ENCODE measurements at regions not wholly inside any gene's neighbourhood (a gene's known extent, or its start where the extent isn't known, plus 50 kb on each side); places are given as distances from the start of the nearest gene placed in this dataset.

DNA sequence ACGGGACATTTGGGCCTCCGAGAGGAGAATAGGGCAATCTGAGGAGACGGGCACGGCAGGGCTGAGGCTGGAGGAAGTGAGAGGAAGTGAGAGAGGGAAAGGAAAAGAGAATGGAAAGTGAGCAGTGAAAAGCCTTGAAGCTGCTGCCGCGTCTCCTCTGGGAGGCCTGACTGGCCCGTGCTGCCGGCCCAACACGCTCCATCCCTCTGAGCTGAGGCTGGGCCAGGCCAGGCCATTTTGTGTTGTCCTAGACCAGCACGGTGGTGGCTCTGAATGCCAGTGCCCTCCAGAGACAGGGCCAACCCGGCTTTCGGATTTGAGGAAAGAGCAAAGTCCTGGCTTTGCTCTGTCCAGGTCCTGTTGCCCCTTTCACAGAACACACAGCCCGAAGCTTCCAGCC, 361.1 kb upstream of the SHH start:
- no peak for DNase-seq

DNA sequence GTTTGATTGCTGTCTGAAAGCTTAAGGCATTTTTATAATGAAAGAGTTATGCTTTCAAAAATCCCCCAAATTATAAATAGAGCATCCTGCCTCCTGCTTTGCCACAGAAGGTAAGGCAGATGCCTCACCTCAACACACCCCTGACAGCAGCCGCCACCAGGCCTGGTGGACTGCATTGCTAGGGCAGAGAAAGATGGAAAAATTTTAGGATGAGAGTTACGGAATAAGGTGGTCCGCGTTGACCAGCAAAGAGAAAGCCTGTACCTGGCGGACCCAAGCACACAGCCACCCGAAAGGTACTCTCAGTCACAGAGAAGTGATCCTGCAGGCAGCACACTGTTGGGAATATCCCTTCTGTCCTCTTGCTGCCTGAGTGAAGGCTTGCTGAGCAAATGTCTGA, 360.4 kb upstream of the SHH start:
- DNase-seq, result no peak

DNA sequence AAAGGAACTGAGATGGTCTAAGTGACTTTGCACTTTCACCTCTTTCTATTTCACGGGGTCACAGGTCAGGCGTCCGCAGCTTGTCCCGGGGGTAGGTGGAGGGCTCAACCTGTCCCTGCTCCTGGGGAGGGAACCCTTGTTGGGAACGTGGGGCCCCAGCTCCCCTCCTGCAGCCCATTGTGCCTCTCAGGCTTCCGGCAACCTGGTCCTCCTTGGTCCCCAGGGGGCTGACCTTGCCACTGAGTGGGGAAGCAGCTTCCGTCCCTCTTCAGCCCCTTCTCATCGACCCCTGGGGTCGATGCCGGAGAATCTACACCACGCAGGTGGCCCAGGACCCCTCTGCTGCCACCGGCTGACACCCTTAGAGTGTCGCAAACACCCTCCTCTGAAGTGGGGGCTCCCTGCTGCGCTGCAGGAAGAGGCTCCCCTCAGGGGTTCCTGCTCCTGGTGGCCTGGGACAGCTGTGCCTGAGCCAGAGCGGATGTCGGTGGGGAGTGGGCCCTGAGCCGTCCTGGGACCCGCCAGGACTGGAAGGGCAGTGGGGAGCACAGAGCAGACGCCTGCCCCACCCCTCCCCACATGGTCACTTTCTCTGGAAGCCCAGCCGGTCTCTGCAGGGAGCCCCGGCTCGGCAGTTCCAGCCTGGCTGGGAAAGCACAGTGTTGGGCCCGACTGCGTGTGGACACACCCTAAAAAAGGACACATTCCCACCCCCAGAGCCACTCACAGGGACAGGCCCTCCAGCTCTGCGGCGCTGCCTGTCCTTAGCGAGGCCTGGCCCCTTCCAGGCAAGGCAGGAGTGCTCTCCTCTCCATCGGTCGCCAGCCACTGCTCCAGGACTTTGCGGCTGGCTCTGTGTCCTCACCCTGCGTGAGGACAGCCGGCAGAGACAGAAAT, 357.5 kb upstream of the SHH start:
- DNase-seq, result no peak

DNA sequence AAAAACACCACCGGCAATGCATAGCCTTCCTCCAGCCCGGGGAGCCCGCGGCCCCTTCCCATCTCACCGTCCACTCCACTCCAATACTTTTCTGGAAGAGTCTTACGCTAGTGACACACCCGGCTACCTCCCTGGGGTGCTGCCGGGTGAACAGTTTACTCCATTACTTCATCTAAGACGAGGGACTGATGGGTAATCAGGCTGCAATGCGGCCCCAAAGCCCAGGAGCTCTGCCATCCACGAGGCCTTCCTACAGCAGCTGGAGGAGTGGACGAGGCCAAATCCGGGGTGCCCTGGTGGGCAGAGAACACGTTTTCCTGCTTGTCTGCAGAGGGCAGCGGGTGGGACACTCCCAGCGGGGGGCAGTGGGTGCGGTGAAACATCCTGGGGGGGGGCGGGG, 356.2 kb upstream of the SHH start:
- no peak for DNase-seq

DNA sequence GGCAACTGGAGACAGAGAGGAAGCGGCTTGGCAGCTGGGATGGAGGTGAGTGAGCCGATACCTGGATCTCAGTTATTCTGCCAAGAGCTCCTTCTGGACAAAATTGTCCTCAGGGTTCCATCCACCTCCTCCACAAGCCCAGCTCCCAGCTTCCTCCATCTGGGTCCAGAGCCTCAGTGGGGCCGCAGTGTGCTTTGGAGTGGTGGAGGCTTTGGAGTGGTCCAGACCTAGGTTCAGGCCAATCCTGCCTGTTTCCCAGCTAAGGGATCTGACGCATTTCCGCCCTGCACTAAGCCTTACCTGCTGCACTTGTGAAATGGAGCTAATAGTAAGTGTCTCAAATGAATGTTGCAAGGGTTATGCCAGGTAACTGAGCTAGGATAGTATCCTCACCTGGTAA, 355.7 kb upstream of the SHH start:
- DNase-seq, result no peak

DNA sequence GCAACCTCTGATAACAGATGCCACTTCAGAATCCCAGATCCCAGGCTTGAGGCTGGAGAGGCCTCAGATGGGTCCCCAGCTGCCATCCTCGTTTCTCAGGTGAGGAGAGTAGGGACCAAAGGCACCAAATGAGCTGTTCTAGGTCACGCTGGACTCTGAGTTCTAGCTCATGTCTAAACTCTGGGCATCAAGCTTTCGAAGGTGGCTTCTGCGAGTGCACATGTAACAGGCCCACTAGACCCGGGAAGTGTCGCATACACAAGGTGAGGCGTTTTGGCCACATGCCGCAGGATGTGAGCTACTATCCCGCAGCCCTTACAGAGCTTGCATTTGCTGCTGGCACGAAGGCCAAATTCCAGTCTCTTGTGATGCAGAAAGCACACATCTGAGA, 355.1 kb upstream of the SHH start:
- no peak for DNase-seq

DNA sequence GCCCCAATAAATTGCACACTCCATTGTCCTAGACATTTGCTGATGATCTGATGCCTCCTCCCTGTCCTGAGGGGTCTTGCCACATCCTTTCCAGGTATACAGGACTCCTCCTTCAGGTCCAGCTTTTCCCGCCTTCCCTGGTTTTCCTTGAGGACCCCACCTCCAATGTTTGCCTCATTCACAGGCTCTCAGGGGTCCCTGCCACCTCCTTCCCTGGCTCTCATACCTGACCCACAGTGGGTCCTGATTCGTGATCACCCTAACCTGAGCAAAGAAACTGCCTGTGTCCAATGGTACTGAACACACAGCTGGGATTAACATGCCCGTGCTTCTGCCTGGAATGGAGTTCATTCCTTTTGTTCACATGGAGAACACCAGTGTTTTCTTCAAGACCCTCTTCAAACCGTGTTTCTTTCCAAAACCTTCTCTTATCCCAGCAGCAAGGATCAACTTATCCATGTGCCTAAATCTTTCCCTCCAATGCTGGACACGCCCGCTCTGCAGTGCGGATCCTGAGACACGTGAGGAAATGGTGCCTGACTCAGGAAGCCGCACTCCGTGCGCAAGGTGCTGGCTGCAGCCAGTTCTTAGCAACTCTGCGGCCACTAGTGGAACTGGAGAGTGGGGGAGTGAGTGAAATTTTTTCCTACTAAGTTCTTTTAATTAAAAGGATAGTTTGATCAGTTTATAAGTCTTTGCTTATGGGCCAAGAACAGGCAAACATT, 354.6 kb upstream of the SHH start:
- DNase-seq, result no peak

DNA sequence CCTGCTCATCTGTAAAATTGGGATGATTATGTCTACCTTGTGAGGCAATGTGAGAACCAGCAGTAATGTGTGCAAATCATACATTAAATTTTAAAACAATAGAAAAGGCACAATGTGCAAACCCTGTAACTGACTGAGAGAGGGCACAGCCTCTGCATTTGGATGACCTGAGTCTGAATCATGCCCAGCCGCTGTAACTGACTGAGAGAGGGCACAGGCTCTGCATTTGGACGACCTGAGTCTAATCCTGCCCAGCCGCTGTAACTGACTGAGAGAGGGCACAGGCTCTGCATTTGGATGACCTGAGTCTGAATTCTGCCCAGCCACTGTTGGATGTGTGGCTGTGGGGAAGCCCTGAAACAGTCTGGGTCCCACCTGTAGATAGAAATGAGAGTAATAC, 351.5 kb upstream of the SHH start:
- DNase-seq, result no peak

DNA sequence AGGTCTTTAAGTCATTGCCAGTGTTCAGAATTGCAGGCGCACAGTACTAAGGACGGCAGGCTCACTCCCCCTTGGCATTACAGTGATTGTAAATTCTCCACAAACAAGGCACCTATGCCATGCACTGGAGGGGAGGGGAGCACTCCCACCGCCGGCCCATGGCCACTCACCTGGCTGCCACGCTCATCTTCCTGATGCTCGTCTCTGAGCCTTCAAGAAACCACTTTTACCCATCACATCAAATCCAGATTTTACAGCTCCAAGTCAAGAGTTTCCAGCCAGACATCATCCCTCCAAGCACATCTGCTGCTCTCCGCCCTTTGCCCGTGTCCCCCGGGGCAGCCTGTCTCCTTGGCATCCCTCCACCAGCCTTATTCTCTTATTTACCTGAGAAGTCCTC, 350.2 kb upstream of the SHH start:
- no peak for DNase-seq

DNA sequence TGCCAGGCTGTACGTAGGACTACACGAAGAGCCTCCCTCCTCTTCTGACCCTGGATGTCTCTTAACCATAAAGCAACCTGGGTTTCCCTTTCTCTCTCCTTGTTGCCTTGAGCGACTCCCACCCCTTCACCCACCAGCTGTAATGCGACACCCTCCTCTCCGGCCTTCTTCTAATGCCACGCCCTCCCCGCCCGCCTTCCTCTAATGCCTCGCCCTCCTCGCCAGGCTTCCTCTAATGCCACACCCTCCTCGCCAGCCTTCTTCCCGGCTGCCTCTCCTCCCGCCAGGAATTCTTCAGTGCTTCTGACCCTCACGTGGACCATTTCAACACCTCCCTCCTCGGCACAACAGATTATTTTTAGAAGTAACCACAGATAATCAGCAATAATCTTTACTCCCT, 348.5 kb upstream of the SHH start:
- peak; percentile 4 for DNase-seq

DNA sequence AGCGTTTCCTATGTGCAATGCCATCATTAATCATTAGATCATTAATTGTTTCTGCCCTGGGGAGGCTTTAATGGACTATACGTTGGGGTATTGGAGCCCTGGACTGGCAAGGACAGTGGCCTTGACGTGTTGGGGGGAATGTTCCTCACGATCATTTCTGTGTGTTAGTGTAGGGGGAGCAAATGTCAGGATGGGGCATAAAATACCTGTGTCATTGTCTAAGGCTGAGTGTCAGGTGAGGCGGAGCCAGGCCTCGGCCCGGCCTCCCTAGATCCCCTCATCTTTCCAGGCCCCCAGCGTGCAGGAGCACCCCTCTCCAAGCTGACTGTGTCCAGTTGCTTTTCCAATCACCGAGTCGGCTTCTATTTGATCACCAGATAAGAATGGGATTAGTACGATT, 346.4 kb upstream of the SHH start:
- DNase-seq, result no peak

DNA sequence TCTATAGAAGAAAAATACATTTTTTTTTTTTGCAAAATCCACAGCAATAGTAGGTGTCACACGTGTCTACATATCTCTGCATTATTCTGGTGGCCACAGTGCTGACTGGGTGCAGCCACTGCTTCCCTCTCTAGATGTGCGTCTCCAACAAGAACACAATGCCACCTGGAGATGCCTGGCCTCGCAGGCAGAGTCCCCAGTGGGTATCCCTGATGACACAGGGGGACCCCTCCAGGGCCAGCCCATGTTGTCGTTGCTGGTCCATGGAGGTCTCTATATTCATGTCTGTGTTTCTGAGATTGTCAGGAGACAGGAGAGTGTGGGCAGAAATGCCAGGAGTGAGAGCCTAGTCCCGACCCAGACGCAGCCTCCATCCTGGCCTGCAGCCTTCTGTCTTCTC, 345.9 kb upstream of the SHH start:
- DNase-seq, result no peak

DNA sequence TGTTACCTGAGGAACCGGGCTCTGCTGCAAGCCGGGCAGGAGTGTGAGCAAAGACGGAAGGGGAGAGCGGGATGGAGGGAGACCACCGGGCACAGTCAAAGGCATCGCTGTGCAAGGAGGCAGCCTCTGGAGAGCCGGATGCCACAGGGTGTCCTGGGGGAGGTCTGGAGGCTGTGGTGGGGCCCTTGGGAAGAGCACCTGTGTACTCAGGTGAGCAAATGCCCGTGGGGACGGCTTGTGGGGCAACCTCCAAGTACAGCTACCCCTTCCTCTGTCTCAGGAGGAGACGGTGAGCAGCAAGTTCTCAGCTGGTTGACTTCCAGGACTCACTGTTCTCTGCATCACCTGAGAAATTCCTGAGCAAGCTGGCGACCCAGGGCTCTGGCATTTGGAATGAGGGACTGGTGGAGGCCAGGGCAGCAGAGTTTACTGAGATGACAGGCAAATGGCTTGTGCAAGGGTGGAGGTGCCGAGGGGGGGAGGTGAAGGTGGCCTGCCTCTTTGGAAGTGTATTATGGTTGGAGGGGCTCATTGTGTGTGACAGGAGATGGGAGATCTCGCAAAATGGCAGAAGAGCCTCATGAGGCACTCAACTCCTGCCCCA, 345.2 kb upstream of the SHH start:
- DNase-seq, result no peak

DNA sequence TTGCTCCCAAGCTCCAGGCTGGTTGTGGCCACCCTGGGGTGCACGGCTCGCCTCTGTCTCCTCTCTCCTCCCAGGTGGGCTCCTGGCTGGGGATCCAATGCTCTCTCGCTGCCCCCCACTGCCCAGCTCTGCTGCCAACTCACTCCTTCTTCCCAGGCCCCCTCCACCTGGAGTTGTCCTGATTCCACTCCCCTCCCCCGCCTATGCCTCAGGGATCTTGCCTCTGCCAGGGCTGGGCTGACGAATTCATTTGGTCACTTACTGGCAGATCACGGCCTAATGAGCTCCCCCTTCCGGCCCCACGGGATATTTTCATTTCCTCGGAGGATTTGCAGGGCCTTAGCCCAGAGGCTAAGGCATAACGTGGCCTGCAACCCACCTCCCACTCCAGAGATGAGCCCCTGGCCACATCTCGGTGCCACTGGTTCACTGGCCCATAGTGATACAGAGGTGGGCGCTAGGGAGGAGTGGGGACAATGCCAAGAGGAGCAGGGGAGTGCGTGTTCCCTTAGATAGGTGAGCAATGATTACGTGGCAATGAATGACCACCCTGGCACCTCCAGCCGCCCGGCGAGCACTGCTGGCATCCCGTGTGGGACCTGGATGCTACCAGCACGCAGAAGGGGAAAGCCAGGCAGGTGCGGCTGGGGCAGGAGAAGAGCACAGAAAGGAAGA, 344.6 kb upstream of the SHH start:
- no peak for DNase-seq

DNA sequence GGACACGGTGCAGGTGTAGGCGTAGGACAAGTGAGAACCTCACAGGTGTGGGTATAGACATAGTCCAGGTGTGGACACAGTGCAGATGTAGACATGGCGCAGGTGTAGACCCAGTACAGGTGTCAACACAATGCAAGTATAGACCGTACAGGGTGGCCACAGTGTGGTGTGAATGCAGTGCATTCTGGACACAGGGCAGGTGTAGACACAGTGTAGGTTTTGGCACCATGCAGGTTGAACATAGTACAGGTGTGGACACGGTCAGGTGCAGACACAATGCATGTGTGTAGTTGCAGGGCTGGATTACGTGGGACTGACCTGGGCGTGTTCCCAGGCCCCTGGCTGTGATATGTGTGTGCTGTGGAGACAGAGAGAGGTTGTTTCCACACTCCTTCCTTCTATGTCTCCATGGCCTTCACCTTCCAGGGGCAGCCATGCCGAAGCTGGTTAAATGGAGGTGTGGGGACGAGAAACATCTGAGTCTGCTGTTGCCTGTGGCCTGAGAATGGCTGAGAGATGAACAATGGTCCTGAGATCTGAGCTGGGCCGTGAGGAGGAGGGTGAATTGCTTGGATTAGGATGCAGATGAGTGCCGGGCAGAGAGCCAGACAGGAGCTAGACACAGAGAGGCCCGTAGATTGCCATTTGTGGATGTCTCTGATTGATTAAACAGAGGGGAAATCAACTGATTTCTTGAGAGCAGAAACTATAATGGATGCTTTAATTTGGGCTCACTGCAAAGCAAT, 343.9 kb upstream of the SHH start:
- no peak for DNase-seq

DNA sequence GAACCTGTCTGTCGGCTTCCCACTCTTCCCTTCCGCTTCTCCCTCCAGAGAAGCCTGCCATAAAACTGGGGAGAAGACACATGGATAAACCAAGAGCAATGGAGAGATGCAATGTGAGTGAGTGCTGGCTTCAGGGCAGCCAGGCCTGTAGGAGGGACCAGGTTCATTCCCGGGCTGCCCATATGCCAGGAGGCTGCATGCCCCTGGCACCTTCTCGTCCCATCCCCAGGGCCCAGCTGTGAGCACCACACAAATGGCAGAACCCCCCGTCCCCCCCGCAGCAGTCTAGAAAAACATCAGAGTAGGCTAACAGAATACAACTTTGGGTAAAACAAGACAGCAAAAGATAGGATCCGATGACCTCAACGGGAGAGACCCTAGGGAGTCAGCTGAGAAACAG, 341.3 kb upstream of the SHH start:
- no peak for DNase-seq

DNA sequence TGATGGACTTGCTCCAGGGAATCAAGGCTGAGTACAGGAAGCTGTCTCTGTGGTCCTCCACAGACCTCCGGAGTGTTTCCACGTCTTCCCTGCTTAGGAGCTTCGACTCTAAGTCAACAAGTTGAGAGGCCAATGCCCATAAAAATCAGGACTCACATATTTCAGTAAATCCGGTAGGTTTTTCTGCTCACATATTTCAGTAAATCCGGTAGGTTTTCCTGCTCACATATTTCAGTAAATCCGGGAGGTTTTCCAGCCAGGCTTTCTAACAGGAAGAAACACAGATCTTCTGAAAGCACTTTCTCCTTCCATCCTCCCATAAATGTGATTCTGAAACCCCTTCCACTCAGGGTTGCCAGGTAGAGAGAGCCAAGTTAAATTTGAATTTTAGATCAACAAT, 340.1 kb upstream of the SHH start:
- no peak for DNase-seq

DNA sequence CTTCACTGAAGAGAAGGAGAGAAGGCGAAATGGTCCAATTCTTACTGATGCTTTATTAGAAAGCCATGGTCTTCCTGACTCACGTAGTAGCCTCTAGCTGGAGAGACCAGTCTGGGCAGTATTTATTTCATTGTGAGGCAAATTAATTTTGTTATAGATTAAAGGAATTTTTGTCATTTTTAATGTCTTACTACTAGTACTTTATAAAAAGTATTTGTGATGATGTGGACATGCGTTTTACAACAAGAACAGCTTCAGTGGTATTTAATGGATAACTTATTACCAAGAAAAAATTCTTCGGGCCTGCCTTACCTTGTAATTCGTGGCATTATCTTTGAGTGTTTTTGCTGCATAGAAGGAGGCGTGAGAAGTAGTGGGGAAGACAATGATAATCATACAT, 339.4 kb upstream of the SHH start:
- DNase-seq, result no peak

DNA sequence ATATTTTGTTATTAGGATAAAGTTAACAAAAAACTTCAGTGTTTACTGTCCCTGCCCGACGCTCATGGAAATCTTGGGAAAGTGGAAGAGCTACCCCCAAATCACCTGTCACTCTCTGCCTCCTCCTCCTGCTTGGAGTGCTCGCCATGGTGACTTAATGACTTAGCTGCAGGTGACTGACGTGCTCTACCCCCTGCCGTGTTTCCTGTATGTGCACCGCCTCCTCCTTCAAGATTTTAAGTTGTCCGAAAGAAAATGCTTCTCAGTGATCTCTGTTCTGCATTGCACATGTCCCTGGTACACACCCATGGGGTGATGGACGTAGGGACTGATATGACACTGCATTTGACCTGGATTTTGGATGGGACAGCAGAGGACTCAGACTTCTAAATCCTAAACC, 338.8 kb upstream of the SHH start:
- DNase-seq, result no peak

DNA sequence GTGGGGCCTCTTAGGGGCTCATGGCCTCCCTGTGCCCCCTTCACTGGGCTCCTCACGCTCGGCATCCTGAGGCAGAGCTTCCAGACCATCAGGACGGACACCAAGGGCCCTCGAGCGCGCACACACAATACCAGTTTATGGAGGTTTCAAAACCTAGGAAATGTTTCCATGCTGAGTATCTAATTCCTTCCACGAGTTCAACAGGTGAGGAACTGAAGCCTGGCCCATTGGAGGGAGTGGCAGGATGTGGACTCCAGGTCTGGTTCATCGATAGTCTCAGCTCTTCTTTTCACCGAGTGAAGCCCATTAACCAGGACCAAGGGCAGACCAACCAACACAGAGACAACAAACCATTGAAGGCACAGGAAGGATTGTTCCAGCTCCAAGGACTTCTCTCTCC, 336.7 kb upstream of the SHH start:
- no peak for DNase-seq

DNA sequence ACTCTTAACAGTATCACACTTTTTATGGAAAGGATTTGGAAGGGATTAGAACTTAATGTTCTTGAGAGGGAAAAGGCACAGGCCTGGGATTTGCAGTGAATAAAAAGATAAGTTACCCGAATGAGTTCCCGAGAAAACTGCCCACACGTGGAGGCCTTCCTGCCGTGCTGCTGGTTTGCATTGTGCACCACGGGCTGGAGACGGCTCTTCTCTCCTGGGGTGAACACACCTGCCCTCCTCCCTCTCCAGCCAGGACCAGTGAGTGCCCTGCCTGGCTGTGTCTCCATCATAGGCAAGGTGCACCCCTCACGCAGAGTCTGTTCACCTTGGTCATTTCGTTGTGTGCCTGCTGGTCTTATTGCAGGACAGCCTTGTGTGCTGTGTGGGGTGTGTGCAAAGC, 336.3 kb upstream of the SHH start:
- DNase-seq, result no peak

DNA sequence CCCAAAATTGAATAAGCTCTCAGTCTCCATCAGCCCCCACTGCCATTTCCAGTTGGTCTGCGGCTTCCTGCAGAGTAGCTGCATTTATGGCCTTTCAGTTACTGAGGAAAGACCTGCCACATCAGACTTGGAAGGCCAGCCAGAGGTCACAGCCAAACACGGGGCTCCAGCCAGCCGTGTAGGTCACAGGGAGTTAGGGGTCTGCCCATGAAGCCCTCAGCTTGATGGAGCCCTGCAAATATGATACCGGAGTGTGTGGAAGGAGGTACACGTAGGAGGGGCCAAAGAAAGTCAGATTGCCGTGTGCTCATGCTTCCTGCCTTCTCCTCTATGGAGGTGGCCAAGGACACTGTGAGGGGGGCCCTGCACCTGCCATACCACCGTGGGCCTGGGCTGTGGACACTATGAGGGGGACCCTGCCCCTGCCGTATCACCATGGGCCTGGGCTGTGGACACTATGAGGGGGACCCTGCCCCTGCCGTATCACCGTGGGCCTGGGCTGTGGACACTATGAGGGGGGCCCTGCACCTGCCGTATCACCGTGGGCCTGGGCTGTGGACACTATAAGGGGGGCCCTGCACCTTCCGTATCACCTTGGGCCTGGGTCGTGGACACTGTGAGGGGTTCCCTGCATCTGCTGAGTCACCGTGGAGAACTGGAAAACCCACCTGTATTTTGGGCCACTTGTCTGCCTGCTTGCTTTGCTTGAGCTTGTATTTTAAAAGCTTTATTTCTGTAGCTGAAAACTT, 335.7 kb upstream of the SHH start:
- no peak for DNase-seq
